ENCODE measurements at regions not wholly inside any gene's neighbourhood (a gene's known extent, or its start where the extent isn't known, plus 50 kb on each side); places are given as distances from the start of the nearest gene placed in this dataset.

DNA sequence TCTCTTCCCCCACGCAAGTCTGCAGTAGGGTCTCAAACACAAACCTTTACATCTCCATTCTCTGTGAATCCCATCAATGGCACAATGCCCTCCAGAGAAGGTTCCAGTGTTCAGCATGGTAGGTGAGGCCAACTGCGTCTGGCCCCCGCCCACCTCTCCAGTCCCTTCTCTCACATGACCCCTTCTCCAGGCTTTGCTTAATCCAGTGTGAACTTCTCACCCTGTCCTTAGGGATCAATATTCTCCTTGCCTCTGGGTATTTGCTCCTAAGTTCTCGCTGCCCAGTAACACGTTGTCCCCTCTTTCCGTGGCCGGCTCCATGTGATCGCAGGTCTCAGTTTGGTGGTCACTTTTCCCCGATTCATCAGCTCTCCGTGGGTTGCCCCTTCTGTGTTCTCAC is 225.1 kb upstream of the PMEPA1 start:
- Mint-ChIP-seq H3K4me3 (no peak overlapping the region), H3K36me3 (no peaks in the 10 kb centered on the region), H3K9me3 (no peaks in the 10 kb centered on the region), H3K27me3 (ENCODE audit: low read depth in 2 of 2) (peaks cover 9 to 12% of the 10 kb centered on the region in 2 donors), H3K4me1 (peaks cover 0 to 11% of the 10 kb centered on the region in 2 donors), H3K27ac (no peak overlapping the region)
- no peak for DNase-seq
- intact Hi-C loops (cut with micrococcal nuclease), result no loop called here
- no peak for ATAC-seq
- TF ChIP-seq, protein P1, sequence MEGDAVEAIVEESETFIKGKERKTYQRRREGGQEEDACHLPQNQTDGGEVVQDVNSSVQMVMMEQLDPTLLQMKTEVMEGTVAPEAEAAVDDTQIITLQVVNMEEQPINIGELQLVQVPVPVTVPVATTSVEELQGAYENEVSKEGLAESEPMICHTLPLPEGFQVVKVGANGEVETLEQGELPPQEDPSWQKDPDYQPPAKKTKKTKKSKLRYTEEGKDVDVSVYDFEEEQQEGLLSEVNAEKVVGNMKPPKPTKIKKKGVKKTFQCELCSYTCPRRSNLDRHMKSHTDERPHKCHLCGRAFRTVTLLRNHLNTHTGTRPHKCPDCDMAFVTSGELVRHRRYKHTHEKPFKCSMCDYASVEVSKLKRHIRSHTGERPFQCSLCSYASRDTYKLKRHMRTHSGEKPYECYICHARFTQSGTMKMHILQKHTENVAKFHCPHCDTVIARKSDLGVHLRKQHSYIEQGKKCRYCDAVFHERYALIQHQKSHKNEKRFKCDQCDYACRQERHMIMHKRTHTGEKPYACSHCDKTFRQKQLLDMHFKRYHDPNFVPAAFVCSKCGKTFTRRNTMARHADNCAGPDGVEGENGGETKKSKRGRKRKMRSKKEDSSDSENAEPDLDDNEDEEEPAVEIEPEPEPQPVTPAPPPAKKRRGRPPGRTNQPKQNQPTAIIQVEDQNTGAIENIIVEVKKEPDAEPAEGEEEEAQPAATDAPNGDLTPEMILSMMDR (IDR thresholded peaks at IDR 0.05), result no peak
- Histone ChIP-seq H3K27me3 (ENCODE audit: control insufficient read depth, insufficient read depth, low read length) (no peaks in the 10 kb centered on the region), H3K4me3 (ENCODE audit: low read length) (no peak overlapping the region), H3K27ac (ENCODE audit: low read length) (no peak overlapping the region), H3K4me1 (ENCODE audit: control insufficient read depth, insufficient read depth, low read length) (no peaks in the 10 kb centered on the region), H3K36me3 (ENCODE audit: control insufficient read depth, insufficient read depth, low read length) (no peaks in the 10 kb centered on the region), H3K9me3 (ENCODE audit: control insufficient read depth, insufficient read depth, low read length) (no peaks in the 10 kb centered on the region)
- WGBS (ENCODE audit: insufficient coverage), result 89% methylated on average over 10 of the region's 10 CpGs

DNA sequence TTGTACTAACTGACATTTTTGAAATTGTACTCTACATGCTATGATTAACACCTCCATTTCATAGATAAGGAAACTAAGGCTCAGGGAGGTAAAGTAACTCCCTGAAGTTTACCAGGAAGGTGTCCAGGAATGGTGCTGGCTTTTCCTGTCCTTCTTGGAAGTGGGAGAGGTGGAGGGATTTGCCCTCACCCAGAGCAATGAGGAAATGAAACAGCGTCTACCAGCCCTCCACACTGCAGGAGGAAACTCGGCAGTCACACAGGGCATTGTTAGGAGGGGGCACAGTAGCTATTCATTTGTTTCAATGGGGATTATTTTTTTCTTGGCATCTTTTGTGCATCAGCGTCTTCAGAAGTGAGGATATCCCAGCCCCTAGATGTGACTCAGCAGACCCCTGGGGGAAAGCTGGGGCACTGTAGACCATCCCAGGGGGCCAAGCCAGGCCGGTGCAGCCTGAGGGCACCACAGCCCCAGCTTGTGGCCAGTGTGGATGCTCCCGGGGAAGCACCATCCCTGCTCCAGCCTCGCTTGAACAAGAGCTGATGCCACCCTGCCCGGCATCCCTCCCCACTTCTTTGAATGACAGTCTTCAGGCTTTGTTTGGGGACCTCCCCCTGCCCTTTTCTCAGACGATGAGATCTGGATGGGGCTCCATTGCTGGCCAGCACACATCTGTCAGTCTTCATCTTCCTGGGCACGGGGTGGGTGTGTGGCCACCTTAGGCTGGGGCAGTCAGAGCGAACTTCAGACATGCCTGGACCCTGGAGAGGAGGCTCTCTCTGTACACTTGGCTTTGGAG is 224.4 kb upstream of the PMEPA1 start:
- Mint-ChIP-seq H3K27ac (no peak overlapping the region), H3K27me3 (ENCODE audit: low read depth in 2 of 2) (peaks cover 12 to 16% of the 10 kb centered on the region in 2 donors), H3K9me3 (no peaks in the 10 kb centered on the region), H3K36me3 (no peaks in the 10 kb centered on the region), H3K4me3 (no peak overlapping the region), H3K4me1 (peaks cover 0 to 11% of the 10 kb centered on the region in 2 donors)
- no peak for DNase-seq
- Histone ChIP-seq H3K4me3 (ENCODE audit: low read length) (no peak overlapping the region), H3K9me3 (ENCODE audit: control insufficient read depth, insufficient read depth, low read length) (no peaks in the 10 kb centered on the region), H3K27me3 (ENCODE audit: control insufficient read depth, insufficient read depth, low read length) (no peaks in the 10 kb centered on the region), H3K4me1 (ENCODE audit: control insufficient read depth, insufficient read depth, low read length) (no peaks in the 10 kb centered on the region), H3K27ac (ENCODE audit: low read length) (no peak overlapping the region), H3K36me3 (ENCODE audit: control insufficient read depth, insufficient read depth, low read length) (no peaks in the 10 kb centered on the region)
- intact Hi-C loops (cut with micrococcal nuclease), result no loop called here
- ATAC-seq, result no peak
- WGBS (ENCODE audit: insufficient coverage), result 75% methylated on average over 9 of the region's 10 CpGs
- TF ChIP-seq, protein P1 (IDR thresholded peaks at IDR 0.05), result no peak

DNA sequence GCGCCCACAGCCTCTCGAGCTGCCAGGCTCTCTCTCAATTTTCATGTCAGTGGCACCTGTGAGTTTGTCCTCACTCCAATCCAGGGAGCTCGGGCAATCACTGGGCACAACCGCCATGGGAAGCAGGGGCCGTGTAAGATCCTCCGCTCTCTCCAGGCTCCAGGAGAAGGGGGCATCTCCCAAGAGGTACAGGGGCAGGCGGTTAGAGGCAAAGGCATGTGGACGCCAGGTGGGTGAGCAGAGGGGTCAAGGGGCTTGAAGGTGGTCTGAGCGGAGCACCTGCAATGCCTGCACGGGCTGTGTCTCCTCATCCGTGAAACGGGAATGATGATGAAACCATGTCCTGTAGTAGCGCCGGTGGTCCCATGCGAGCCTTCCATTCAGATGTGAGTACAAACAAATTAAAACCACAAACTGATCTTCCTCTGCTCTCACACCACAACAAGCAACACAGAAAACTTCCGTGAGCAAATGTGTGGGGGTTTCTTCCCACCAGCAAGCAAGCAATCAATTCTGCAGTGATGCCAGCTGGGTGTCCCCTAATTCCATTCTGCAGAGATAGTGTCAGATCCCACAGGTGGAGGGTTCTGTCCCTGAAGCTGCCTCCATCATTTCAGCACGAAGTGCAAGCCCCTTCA is 222.5 kb upstream of the PMEPA1 start:
- WGBS (ENCODE audit: insufficient coverage), result 80% methylated on average over 17 of the region's 17 CpGs
- Histone ChIP-seq H3K4me3 (ENCODE audit: low read length) (no peak overlapping the region), H3K36me3 (ENCODE audit: control insufficient read depth, insufficient read depth, low read length) (no peaks in the 10 kb centered on the region), H3K27ac (ENCODE audit: low read length) (no peak overlapping the region), H3K4me1 (ENCODE audit: control insufficient read depth, insufficient read depth, low read length) (no peaks in the 10 kb centered on the region), H3K27me3 (ENCODE audit: control insufficient read depth, insufficient read depth, low read length) (no peaks in the 10 kb centered on the region), H3K9me3 (ENCODE audit: control insufficient read depth, insufficient read depth, low read length) (no peaks in the 10 kb centered on the region)
- ATAC-seq, result no peak
- Mint-ChIP-seq H3K4me1 (peaks cover 0 to under 1% of the 10 kb centered on the region in 2 donors), H3K27me3 (ENCODE audit: low read depth in 2 of 2) (peaks cover 8 to 19% of the 10 kb centered on the region in 2 donors), H3K4me3 (no peak overlapping the region), H3K36me3 (no peaks in the 10 kb centered on the region), H3K9me3 (no peaks in the 10 kb centered on the region), H3K27ac (no peak overlapping the region)
- no peak for DNase-seq
- intact Hi-C loops (cut with micrococcal nuclease), result no loop called here
- TF ChIP-seq, protein P1 (IDR thresholded peaks at IDR 0.05), result no peak

Measured in natural killer cell (primary cell).